SIG-M5 treated with dmso at 0.1 percent for 504 hours (cell line): ENCODE measurements at regions not wholly inside any gene's neighbourhood (a gene's known extent, or its start where the extent isn't known, plus 50 kb on each side); places are given as distances from the start of the nearest gene placed in this dataset.

Source experiments
- DNase-seq: peaks from one replicate; lab custom pipeline; 2025; ENCODE audit not compliant: unreplicated experiment; lab: John Stamatoyannopoulos, UW

DNA sequence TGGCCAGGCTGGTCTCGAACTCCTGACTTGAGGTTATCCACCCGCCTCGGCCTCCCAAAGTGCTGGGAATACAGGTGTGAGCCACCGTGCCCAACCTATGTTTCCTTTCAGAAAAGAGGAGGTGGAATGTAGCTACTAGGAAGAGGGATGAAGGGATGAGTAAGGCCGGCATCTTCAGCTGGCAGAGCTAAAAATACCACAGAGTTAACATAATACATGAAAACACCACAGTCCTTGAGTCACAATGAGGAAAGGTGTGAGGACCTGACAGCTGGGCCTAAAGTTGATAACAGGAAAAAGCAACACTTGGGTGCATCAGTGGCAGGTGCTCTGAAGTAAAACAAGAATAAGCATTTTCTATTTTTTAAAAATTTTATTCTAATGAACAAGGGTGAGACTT lies 392.2 kb downstream of the DIPK2A start:
- no peak for DNase-seq

DNA sequence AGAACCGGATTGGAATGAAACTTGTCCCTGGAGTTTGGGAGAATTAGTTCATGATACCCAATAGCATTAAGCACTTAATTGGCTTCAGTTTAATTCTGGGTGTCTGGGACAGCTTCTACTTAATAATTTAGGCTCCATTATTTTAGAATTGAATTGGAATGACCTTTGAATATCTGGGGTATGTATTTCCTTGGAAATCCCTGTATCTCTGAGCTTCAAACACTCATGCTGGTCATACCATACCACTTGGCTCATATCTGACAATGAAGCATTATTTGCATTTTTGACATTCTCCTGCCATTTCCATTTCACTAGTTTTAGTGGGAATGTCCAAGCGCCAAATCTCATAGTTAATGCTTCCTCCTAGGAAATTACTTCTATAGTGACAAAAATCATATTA lies 393.1 kb downstream of the DIPK2A start:
- DNase-seq = no peak

DNA sequence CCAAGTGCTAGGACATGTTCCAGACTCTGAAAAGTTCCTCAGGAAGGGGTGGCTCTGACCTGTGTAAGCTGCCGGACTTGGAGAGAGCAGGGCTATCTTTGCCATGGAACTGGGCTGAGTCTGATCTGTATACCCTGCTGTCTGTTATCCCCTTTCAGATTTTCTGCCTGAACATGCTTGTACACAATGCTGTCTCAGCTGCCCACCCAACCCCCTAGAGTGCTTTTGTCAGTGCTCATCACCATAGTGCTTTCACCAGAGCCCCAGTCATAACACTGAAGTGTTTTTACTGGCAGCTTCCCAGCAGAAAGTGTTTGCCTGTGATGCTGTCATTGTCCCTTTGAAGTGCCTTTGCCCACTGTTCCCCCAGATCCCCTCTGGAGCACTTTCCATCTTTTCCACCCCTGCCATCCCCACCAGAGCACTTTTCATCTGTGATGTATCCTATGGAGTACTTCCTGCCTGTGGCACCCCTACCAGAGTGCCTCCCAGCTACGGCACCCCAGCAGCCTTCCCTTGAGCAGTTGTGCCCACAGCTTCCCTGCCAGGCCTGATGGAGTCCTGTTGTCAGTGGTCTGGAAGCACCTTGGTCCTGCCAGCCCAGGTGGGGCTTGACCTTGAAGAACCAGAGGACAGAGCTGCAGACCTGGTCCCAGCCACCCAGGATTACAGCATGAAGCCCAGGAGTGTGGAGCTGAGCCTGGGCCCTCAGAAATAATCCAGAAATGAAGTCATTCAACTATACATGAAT lies 397.7 kb downstream of the DIPK2A start:
- no peak for DNase-seq

DNA sequence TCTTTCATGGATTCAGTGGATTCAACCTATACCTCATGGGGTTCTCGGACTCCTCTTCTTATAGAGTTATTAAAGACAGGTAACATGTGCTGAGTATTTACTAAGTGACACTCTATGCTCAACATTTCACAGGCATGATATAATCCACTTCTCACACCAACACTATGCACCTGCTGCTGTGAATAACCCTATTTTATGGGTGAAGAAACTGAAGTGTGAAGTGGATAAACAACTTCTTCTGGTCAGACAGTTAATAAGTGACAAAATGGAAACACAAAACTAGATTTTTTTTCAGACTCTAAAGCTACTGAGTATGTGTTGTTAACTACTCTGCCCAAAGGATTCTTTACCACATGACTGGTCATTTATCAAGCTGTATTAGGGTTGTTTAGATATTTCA lies 403.5 kb downstream of the DIPK2A start:
- no peak for DNase-seq

DNA sequence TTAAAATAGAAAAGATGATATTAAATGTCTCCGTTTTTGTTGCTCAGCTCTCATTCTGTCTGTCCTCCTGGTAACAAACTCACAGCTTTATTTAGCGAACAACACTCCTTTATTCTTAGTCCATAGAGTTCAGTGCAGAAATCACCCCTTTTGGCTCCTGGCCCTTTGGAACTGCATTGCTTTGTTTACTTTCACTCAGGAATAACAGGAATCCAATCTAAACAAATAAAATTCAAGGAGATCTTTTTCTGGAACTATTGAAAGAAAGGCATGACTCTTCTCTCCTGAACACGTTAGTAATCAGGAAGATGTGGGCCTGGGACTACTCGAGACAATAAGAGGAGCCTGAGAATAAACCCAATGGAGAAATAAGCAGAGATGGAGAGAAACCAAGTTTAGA lies 409.2 kb downstream of the DIPK2A start:
- no peak for DNase-seq

DNA sequence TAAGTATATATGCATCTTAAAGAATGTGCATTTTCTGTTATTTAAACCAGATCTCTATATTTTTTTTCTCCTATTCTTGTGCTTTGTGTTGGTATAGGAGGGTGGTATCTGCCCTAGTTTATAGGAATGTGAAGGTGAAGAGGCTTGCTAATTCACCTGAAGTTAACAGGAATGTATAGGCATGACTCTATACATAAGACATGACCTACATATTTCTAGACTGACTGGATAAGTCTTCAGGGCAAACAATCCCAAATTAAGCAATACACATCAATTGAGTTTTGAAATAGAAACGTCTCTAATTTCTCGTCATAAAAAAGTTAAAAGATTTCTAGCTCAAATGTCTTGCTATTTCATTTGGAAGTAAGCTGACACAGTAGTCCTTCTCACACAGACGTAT lies 410.0 kb downstream of the DIPK2A start:
- no peak for DNase-seq

DNA sequence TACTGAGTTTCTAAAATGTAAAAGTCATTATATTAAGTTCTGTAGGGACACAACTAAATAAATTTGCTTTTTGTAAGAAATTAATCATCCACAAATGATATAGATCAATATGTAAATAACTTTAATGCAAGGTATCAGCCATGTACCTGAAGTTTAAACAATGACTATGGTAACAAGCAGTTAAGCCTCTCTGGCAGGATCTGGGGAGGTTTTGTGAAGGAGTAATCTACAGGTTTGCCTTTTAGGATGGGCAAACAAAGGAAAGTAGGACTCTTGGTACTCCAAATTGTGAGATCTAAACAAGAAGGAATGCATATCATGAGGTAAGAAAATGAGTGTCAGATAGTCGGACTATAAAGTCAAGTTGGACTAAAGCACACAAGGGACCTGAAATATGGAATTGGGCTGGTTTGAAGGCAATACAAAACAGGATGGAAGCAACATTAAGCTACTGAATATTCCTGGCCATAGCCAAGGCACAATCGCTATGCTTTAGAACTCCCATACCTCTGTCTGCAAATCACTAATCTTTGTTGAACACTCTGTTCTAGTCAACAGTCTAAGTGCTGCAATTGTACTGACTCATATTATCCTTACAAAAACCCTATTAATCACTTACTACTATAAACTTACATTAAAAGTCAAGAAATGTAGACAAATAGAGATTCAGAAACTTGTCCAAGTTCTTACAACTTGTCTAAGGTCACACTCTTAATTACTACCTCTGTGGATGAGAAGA lies 412.8 kb downstream of the DIPK2A start:
- DNase-seq = no peak

DNA sequence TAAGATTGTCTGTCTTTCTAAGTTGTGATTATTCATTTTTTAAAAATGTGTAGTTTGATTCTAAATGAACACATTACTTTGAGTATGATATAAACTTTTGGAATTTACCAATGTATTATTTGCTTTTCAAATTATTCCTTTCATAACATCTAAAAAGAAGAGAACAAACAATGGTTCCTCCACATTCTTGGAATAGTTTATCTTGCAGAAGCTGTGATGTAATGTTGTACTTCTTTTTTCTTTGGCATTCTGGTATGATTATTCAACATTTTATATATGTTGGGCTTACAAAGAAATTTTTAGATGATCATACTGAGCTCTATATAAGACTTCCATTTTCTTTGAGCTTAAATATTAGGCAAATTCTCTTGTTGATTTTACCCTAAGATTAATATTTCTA lies 419.2 kb downstream of the DIPK2A start:
- no peak for DNase-seq

DNA sequence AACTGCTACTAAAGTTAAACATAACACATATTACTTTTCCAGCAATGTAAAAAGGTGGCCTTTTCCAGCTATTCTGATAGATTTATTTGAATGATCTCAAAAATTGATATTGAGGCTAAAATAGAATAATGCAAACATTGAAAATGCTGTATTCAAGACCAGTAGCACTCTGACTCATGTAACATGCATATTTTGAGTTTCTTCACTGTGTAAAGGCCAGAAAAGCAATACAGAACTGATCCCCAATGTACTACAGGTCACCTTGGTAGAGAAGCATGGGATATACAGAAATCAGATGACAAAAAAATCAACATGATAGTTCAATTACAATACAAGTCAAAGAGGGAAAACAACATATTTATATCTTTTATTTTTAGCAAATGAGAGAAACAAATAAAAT lies 419.6 kb downstream of the DIPK2A start:
- DNase-seq = no peak

DNA sequence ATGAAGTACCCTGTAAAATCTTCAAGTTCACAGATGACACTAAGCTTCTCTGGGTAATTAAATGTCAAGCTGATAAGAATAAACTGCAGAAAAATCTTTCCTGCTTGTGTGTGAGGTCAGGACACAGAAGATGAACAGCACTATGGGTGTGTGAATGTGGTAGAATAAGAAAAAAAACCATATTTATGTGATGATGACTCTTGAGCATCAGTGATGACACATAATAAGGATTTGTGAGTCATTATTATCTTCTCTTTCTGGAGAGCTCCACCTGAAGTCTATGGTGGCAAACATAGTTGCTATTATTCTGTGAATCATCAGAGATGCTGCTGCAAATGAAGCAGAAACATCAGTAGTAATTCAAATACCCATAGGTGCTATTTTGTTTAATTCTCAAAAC lies 422.4 kb downstream of the DIPK2A start:
- no peak for DNase-seq

DNA sequence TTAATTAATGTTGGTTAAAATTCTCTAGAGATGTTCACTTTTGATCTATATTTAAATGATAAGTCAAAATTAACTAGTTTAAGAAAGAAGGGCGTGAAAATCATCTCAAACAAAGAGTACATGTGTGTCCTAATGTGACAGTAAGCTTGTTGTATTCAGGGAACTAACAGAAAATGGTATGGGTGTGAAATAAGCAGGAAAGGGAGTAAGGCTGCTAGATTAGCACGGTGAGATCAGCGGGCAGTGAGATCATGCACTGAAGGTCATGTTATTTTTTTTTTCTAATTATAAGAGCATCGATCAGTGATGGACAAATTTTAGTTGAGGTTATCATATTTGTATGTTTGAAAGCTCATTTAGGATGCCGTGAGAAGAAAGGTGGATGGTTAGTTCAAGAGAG lies 430.8 kb downstream of the DIPK2A start:
- DNase-seq = no peak

DNA sequence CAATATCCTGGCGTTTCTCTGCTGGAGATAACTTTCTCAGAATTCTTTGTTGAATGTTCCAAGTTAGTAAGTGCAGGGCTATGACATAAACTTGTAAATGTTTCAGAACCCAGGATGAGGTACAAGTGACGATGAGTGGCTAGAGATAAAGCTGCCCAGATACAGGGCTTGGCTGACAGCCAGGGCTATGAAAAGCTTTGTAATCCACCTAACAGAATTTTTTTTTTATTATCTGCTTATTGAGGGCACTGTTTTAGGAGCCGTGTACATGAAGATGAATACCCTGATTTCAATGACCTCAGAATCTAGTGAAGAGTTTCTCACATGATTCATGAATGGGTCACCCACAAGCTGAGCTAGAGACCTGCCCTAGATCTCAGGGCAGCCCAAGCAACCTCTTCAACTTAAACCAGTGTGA lies 431.4 kb downstream of the DIPK2A start:
- DNase-seq = no peak

DNA sequence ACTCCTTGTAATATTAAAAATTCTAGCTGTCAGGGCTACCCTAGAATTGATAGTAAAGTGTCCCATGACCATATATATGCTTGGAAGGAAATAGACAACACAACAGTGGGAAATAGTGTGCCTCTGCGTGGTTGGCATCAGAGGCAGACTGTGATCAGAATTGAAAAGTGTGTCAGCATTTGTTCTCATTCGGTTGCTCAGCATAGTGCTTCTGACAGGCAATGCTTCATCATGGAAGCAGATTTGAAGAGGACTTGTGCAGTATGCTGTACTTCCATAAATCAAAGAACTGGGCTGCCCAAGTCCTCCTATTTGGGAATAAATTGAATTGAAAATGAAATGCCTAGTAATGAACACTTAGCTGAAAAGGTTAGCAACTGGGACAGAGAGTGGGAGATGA lies 435.7 kb downstream of the DIPK2A start:
- DNase-seq = no peak

DNA sequence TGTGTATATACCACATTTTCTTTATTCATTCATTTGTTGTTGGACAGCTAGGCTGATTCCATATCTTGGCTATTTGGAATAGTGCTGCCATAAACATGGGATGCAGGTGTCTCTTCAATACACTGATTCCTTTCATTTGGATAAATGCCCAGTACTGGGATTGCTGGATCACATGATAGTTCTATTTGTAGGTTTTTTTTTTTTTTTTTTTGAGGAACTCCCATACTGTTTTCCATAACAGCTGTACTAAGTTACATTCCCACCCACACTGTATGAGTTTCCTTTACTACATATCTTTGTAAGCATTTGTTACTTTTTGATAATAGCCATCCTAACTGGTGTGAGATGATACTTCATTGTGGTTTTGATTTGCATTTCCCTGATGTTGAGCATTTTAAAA lies 437.7 kb downstream of the DIPK2A start:
- DNase-seq = no peak

DNA sequence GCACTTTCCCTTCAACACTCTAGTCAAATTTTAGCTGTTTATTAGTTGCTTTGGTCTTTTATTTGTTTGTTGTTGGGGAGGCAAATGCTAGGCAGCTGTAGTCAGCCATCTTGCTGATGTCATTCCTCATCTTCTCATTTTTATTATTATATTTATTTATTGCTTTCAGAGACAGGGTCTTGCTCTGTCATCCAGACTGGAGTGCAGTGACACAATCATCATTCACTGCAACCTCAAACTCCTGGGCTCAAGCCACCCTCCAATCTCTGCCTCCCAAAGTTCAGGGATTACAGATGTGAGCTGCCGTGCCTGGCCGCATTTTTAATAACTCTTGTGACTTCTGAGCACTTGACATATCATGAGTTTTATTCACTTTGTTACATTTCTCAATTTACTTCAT lies 441.4 kb downstream of the DIPK2A start:
- DNase-seq = no peak

DNA sequence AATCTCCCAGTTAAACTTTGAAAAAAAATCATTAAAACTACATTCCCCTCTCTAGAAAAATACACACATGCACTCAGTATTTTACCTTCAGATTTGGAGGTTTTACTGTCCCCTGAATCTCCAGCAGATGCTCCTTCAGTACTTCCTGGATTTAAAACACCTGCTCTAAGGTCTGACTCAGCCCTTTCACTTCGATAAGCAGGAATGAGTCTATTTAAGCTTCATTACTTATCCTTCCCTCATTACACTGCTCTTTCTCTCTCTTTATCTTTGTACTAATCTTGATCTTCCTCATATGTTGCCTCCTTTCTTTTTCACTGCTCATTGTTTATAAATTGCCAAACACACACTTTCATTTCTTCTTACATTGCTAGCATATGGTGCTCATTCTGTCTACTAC lies 443.9 kb downstream of the DIPK2A start:
- no peak for DNase-seq

DNA sequence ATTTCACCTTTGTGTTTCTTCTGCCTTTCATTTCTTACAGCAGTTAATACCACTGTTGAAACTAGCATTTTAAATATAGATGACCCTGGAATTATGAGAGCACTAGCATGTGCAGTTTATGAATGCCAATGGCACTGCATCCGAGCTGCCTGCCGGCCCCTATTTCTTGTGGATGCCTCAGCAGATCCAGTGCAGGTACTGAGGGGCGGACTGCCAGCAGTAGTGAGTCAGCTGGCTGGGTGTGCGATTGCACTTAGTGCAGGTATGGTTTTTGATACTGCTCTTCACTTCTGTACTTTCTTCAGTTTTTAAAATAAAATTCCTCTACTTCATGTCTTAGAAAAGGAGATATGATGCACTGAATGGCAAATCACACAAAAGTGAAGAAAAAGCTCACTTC lies 453.0 kb downstream of the DIPK2A start:
- no peak for DNase-seq

DNA sequence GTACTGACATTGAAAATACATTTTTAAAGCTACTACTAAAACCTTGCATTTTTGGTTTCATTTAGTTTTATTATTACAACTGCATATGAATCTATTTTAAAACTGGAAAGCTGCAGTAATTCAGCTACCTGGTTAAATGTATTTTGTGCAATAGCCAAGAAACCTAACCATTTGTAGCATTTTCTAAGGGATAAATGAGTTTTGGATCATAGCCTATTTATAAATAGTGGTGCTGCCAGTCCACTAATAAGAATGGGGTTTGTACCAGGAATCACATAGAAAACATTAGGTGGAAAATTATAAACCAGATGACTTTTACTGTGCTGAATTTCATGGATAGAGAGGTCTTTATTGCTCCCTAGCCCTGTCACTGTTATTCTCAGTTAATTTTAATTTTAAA lies 454.7 kb downstream of the DIPK2A start:
- DNase-seq = no peak

DNA sequence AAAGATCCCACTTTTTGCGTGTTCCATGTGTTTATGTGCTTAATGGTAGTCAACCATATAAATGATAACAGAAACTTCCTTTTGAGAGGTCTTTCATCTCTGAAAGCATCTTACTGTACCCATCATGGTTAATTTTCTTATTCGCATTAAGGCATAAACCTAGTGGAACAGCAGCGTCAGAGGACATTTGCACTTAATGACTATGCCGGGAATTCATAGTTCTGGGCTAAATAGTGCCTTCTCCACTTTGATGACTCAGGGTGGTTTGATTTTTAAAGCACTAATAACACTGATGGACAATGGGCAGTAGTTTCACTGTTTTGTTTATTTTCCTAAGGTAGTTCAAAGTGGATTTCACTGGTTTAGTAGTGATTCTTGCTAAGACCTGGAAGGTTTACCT lies 455.3 kb downstream of the DIPK2A start:
- DNase-seq = no peak

DNA sequence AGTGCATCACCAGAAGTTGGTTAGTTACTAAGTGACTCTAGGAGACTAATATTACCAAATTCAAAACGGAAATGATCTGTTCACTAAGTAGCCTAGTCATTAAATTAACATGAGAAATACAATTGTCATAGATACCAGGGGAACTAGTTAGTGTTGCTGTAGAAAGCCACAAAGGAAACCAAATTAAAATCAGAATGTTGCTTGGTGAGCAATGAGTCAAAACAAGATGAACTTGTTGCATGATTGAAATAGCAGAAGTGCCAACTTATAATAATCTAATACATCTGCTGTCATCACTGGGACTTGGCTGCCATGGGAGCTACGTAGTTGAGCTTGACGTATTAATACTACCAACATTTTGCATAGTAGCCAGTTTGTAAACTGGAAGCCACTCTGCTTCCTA lies 458.1 kb downstream of the DIPK2A start:
- DNase-seq = no peak

DNA sequence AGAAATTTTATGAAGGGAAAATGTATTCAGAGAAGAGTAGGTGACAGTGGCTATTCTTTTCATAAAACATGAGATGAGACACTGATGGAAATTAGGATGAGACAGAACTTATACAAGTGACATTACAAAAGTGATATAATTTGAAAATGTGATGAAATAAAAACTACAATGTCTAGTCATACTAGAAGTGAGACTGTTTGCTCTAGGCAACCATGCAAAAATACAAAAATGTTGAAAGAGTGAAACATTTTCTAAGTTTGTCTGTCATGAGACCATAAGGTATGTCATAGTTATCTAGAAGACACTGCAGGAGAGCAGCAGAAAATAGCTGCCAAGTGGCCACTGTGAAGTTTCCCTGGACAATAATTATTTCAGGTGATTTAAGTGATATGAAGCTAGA lies 459.5 kb downstream of the DIPK2A start:
- no peak for DNase-seq

DNA sequence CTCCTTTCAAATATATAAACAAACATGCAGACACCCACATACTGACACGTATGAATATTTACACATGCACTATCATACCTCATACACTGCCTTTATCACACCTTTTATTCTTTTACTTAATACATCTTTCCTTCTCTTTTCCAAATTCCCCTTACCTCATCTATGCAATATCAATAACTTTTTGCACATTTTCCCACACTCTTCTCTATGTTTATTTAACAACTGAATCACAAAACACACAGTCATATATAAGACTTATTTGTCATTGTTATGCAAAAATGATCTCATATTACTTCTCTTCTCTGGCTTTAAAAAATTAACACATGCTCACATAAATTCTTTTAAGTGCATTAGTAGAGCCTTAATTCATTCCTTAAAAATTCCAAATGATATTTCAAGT lies 461.4 kb downstream of the DIPK2A start:
- no peak for DNase-seq

DNA sequence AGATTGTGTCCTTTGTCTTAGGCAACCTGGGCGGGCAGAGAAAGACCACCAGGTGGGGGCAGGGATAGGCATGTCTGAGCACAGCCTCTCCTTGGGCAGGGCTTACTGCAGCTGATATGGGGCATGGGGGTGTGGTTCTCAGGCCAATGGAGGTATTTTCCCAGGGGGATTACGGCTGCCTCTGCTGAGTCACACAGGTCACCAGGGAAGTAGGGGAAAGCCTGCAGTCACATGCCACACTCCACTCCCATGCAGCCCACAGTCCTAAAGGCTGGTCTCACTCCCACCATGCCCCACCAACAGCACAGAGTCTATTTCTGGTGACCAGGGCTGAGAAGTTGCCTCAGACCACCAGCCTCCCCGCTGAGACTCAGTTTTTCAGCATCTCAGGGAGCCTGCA lies 466.4 kb downstream of the DIPK2A start:
- DNase-seq = no peak
